ENCODE measurements at regions not wholly inside any gene's neighbourhood (a gene's known extent, or its start where the extent isn't known, plus 50 kb on each side); places are given as distances from the start of the nearest gene placed in this dataset.

GRCh38 chr6:19558934-19559333 is 278.2 kb upstream of the ID4 start:
- TF ChIP-seq CTCF (IDR thresholded peaks at IDR 0.05 in 2 of 3, conservative IDR thresholded peaks at IDR 0.05 in 1 of 3; ENCODE audit: borderline replicate concordance in 1 of 3, insufficient read depth in 1 of 3, low read depth in 2 of 3, low read length in 2 of 3) (no peak), EZH2phosphoT487 (IDR thresholded peaks at IDR 0.05; ENCODE audit: borderline replicate concordance) (no peak), POLR2AphosphoS5 (IDR thresholded peaks at IDR 0.05; ENCODE audit: low read depth, low read length) (no peak), YY1 (IDR thresholded peaks at IDR 0.05; ENCODE audit: extremely low read depth, insufficient replicate concordance, low read depth, low read length) (no peak), POLR2A (IDR thresholded peaks at IDR 0.05; ENCODE audit: borderline replicate concordance, extremely low read depth, insufficient read depth, insufficient read length) (no peak), REST (IDR thresholded peaks at IDR 0.05; ENCODE audit: low read depth) (no peak), TCF7L2 (IDR thresholded peaks at IDR 0.05; ENCODE audit: borderline replicate concordance, extremely low read depth, insufficient read depth, insufficient read length) (no peak)
